MG63 (cell line): ENCODE measurements at regions not wholly inside any gene's neighbourhood (a gene's known extent, or its start where the extent isn't known, plus 50 kb on each side); places are given as distances from the start of the nearest gene placed in this dataset.

ENCODE experiments used
- DNase-seq: peaks from one replicate; pipeline ENCODE4 v3.0.0-alpha.2; 2020
- H3K27me3 ChIP-seq: fragments of 250-450 bp; sonication (Bioruptor Pico); 2 replicates; pipeline ENCODE4 v1.5.1; 2020; ENCODE audit warnings: mild to moderate bottlenecking, moderate library complexity
- H3K36me3 ChIP-seq: fragments of 250-450 bp; sonication (Bioruptor Pico); 2 replicates; pipeline ENCODE4 v1.5.1; 2020; ENCODE audit warnings: mild to moderate bottlenecking, moderate library complexity
- H3K4me3 ChIP-seq: fragments of 250-450 bp; sonication (Bioruptor Pico); 2 replicates; pipeline ENCODE4 v1.5.1; 2020; ENCODE audit warnings: mild to moderate bottlenecking, moderate library complexity
- H3K9me3 ChIP-seq: fragments of 250-450 bp; sonication (Bioruptor Pico); 2 replicates; pipeline ENCODE4 v1.5.1; 2020; ENCODE audit warnings: mild to moderate bottlenecking, moderate library complexity

DNA sequence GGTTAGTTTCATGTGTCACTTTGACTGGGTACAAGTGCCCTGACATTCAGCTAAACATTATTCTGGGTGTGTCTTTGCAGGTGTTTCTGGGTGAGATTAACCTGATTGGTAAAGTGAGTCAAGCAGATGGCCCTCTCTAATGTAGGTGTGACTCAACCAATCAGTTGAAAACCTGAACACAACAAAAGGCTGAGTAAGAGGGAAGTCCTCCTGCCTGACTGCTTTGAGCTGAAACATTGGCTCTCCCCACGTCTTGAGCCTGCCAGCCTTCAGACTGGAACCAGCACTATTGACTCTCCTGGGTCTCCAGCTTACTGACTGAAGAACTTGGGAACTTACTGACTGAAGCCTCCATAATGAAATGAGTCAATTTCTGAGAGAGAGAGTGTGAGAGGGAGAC is 70.0 kb upstream of the C21orf91 start:
- no peaks in the 10 kb centered on the region for H3K36me3 ChIP-seq
- H3K4me3 ChIP-seq, result no peak overlapping the region
- H3K27me3 ChIP-seq, result no peaks in the 10 kb centered on the region
- no peaks in the 10 kb centered on the region for H3K9me3 ChIP-seq
- no peak for DNase-seq

DNA sequence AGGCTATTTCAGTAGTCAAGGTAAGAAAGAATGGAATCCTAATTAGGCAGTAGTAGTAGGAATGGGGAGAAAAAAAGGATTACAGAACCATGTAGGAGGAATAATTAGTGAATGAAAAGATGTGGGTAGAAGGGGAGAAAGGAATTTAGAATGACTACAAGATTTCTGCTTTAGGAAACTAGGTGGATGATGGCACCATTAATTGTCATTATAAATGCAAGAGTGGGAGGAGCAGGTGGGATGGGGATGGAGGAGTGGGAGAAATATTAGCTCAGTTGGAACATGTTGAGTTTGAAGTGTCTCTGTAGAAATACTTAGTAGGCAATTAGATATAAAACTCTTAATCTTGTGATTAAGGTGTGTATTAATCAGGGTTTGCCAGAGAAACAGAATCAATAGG is 50.0 kb upstream of the C21orf91 start:
- H3K4me3 ChIP-seq, result no peak overlapping the region
- H3K36me3 ChIP-seq, result no peaks in the 10 kb centered on the region
- no peaks in the 10 kb centered on the region for H3K9me3 ChIP-seq
- H3K27me3 ChIP-seq, result no peaks in the 10 kb centered on the region
- no peak for DNase-seq
